ENCODE measurements at regions not wholly inside any gene's neighbourhood (a gene's known extent, or its start where the extent isn't known, plus 50 kb on each side); places are given as distances from the start of the nearest gene placed in this dataset.

DNA sequence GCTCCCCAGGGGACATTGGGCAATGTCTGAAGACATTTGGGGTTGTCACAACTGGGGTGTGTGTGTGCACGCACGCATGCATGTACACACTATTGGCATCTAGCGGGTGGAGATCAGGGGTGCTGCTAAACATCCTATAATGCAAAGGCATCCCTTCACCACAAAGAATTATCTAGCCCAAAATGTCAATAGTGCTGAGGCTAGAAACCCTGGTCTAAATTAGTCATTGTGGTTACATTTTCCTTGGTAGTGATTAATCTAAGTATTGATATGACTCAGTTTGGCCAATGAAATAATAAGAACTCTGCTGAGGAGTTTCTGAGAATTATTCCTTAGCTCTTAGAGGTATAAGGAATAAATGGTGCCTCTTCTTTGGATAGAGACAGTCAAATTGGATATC lies 200.2 kb downstream of the CLCN4 start:
- no peak overlapping the region for H3K27ac ChIP-seq (ENCODE audit: low read length)
- ChIA-PET CTCF (no interaction called here), POLR2A (no interaction called here)
- no peak for TF ChIP-seq CTCF (IDR thresholded peaks at IDR 0.05)
- TF ChIP-seq TCF7L2 (IDR thresholded peaks at IDR 0.05; ENCODE audit: low read depth, low read length): no peak
- TF ChIP-seq, protein P1, sequence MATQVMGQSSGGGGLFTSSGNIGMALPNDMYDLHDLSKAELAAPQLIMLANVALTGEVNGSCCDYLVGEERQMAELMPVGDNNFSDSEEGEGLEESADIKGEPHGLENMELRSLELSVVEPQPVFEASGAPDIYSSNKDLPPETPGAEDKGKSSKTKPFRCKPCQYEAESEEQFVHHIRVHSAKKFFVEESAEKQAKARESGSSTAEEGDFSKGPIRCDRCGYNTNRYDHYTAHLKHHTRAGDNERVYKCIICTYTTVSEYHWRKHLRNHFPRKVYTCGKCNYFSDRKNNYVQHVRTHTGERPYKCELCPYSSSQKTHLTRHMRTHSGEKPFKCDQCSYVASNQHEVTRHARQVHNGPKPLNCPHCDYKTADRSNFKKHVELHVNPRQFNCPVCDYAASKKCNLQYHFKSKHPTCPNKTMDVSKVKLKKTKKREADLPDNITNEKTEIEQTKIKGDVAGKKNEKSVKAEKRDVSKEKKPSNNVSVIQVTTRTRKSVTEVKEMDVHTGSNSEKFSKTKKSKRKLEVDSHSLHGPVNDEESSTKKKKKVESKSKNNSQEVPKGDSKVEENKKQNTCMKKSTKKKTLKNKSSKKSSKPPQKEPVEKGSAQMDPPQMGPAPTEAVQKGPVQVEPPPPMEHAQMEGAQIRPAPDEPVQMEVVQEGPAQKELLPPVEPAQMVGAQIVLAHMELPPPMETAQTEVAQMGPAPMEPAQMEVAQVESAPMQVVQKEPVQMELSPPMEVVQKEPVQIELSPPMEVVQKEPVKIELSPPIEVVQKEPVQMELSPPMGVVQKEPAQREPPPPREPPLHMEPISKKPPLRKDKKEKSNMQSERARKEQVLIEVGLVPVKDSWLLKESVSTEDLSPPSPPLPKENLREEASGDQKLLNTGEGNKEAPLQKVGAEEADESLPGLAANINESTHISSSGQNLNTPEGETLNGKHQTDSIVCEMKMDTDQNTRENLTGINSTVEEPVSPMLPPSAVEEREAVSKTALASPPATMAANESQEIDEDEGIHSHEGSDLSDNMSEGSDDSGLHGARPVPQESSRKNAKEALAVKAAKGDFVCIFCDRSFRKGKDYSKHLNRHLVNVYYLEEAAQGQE (IDR thresholded peaks at IDR 0.05; ENCODE audit: insufficient read depth in 1 of 2, low read depth in 2 of 2, low read length in 1 of 2): no peak
- TF ChIP-seq SIN3A (IDR thresholded peaks at IDR 0.05; ENCODE audit: borderline replicate concordance, insufficient read depth, low read depth, low read length): no peak
- TF ChIP-seq POLR2AphosphoS5 (IDR thresholded peaks at IDR 0.05; ENCODE audit: low read depth, low read length): no peak
- H3K4me3 ChIP-seq (ENCODE audit: low read depth in 2 of 2, low read length in 2 of 2): no peak overlapping the region
- DNase-seq (ENCODE audit: low read depth, low spot score) (no peak), ATAC-seq (no peak)
- H3K36me3 ChIP-seq (ENCODE audit: control insufficient read depth, insufficient read depth, low read length): no peaks in the 10 kb centered on the region
- no peaks in the 10 kb centered on the region for H3K9me3 ChIP-seq (ENCODE audit: control insufficient read depth, insufficient read depth, low read depth, low read length)
- in situ Hi-C loops (cut with HindIII; ENCODE audit: low pct_unique_long_range_greater_than_20kb, low sequenced_read_pairs) (no loop called here), intact Hi-C loops (cut with micrococcal nuclease; ENCODE audit: unreplicated experiment) (no loop called here)
- BruUV-seq (replicated peaks): no TSS peak
- no peaks in the 10 kb centered on the region for H3K4me1 ChIP-seq (ENCODE audit: control insufficient read depth, insufficient read depth, low read length)
- no peaks in the 10 kb centered on the region for H3K27me3 ChIP-seq (ENCODE audit: control insufficient read depth, insufficient read depth, low read length)

- H3K4me1 ChIP-seq (ENCODE audit: control insufficient read depth, insufficient read depth, low read length): no peaks in the 10 kb centered on the region
- H3K27me3 ChIP-seq (ENCODE audit: control insufficient read depth, insufficient read depth, low read length): no peaks in the 10 kb centered on the region
- no peak overlapping the region for H3K4me3 ChIP-seq (ENCODE audit: low read depth in 2 of 2, low read length in 2 of 2)
- POLR2A ChIA-PET: no interaction called here
- H3K36me3 ChIP-seq (ENCODE audit: control insufficient read depth, insufficient read depth, low read length): no peaks in the 10 kb centered on the region
- H3K9me3 ChIP-seq (ENCODE audit: control insufficient read depth, insufficient read depth, low read depth, low read length): no peaks in the 10 kb centered on the region
- in situ Hi-C loops (cut with HindIII; ENCODE audit: low pct_unique_long_range_greater_than_20kb, low sequenced_read_pairs): no loop called here
- H3K27ac ChIP-seq (ENCODE audit: low read length): no peak overlapping the region
- DNase-seq (ENCODE audit: low read depth, low spot score) (no peak), ATAC-seq (no peak)
- no TSS peak for BruUV-seq (replicated peaks)
- intact Hi-C loops (cut with micrococcal nuclease; ENCODE audit: unreplicated experiment): no loop called here
- CTCF ChIA-PET: no interaction called here
- TF ChIP-seq POLR2AphosphoS5 (IDR thresholded peaks at IDR 0.05; ENCODE audit: low read depth, low read length) (no peak), TCF7L2 (IDR thresholded peaks at IDR 0.05; ENCODE audit: low read depth, low read length) (no peak), SIN3A (IDR thresholded peaks at IDR 0.05; ENCODE audit: borderline replicate concordance, insufficient read depth, low read depth, low read length) (no peak), CTCF (IDR thresholded peaks at IDR 0.05) (no peak)
- TF ChIP-seq, protein P1 (IDR thresholded peaks at IDR 0.05; ENCODE audit: insufficient read depth in 1 of 2, low read depth in 2 of 2, low read length in 1 of 2): no peak
These were observed 202.2 kb downstream of the CLCN4 start for GRCh38 chrX:10358958-10359357.
